Stomach (tissue), 4 donors: ENCODE measurements at regions not wholly inside any gene's neighbourhood (a gene's known extent, or its start where the extent isn't known, plus 50 kb on each side); places are given as distances from the start of the nearest gene placed in this dataset.

ENCODE experiments used
- CTCF ChIP-seq, 7 experiments: fragments of 450-650 bp in 4 of 7; fragments of 200-600 bp in 3 of 7; sonication (generic) in 3 of 7; IDR thresholded peaks; one replicate each; pipeline ENCODE4 v1.5.1; 2016 to 2019; ENCODE audit warnings: antibody characterized with exemption in 7 of 7, control low read depth in 2 of 7, mild to moderate bottlenecking in 1 of 7
- EP300 ChIP-seq: sonication (generic); formaldehyde crosslinking; IDR thresholded peaks from one replicate; pipeline ENCODE4 v1.6.1; 2017; ENCODE audit warnings: antibody characterized with exemption
- POLR2A ChIP-seq, 4 donors: fragments of 450-650 bp; IDR thresholded peaks; one replicate each; pipeline ENCODE4 v1.6.1; 2016; ENCODE audit warnings: antibody characterized with exemption in 4 of 4, control low read depth in 2 of 4, mild to moderate bottlenecking in 1 of 4, moderate library complexity in 1 of 4
- POLR2AphosphoS5 ChIP-seq, 3 donors: sonication (generic); formaldehyde crosslinking; IDR thresholded peaks; one replicate each; pipeline ENCODE4 v1.6.1; 2016; ENCODE audit warnings: antibody characterized with exemption in 3 of 3

GRCh38 chr10:65845916-65846315, 1079.9 kb upstream of the LRRTM3 start:
- TF ChIP-seq CTCF (IDR thresholded peaks at IDR 0.05) (no peak), POLR2AphosphoS5 (IDR thresholded peaks at IDR 0.05) (no peak), POLR2A (IDR thresholded peaks at IDR 0.05) (no peak), EP300 (no peak)
